ENCODE measurements at regions not wholly inside any gene's neighbourhood (a gene's known extent, or its start where the extent isn't known, plus 50 kb on each side); places are given as distances from the start of the nearest gene placed in this dataset.

GRCh38 chr11:130637566-130637965 lies 189.1 kb downstream of the ADAMTS15 start:
- TF ChIP-seq POLR2A (IDR thresholded peaks at IDR 0.05): no peak
- no peak for TF ChIP-seq CTCF (IDR thresholded peaks at IDR 0.05)

All from uterus (tissue), 2 donors.